ENCODE measurements at regions not wholly inside any gene's neighbourhood (a gene's known extent, or its start where the extent isn't known, plus 50 kb on each side); places are given as distances from the start of the nearest gene placed in this dataset.

GRCh38 chr15:62757535-62757934 is 285.0 kb upstream of the TPM1 start:
- TF ChIP-seq CTCF (IDR thresholded peaks at IDR 0.05; ENCODE audit: insufficient read depth, low read depth, low read length, missing control alignments), result no peak
- no peak overlapping the region for H3K4me3 ChIP-seq (ENCODE audit: low read depth, low read length)
- DNase-seq (ENCODE audit: low read depth), result no peak

GRCh38 chr15:62758126-62758951 is 284.2 kb upstream of the TPM1 start:
- TF ChIP-seq CTCF (IDR thresholded peaks at IDR 0.05; ENCODE audit: insufficient read depth, low read depth, low read length, missing control alignments), result no peak
- DNase-seq (ENCODE audit: low read depth), result no peak
- H3K4me3 ChIP-seq (ENCODE audit: low read depth, low read length), result no peak overlapping the region

- TF ChIP-seq CTCF (IDR thresholded peaks at IDR 0.05; ENCODE audit: insufficient read depth, low read depth, low read length, missing control alignments), result no peak
- no peak for DNase-seq (ENCODE audit: low read depth)
- H3K4me3 ChIP-seq (ENCODE audit: low read depth, low read length), result no peak overlapping the region
Measured at GRCh38 chr15:62758952-62759349, 283.6 kb upstream of the TPM1 start.

GRCh38 chr15:62760538-62760937 is 282.0 kb upstream of the TPM1 start:
- TF ChIP-seq CTCF (IDR thresholded peaks at IDR 0.05; ENCODE audit: insufficient read depth, low read depth, low read length, missing control alignments), result no peak
- DNase-seq (ENCODE audit: low read depth), result no peak
- H3K4me3 ChIP-seq (ENCODE audit: low read depth, low read length), result no peak overlapping the region

- TF ChIP-seq CTCF (IDR thresholded peaks at IDR 0.05; ENCODE audit: insufficient read depth, low read depth, low read length, missing control alignments), result no peak
- DNase-seq (ENCODE audit: low read depth), result no peak
- H3K4me3 ChIP-seq (ENCODE audit: low read depth, low read length), result no peak overlapping the region
Measured at GRCh38 chr15:62765916-62766315, 276.6 kb upstream of the TPM1 start.

- TF ChIP-seq CTCF (IDR thresholded peaks at IDR 0.05; ENCODE audit: insufficient read depth, low read depth, low read length, missing control alignments), result no peak
- no peak overlapping the region for H3K4me3 ChIP-seq (ENCODE audit: low read depth, low read length)
- no peak for DNase-seq (ENCODE audit: low read depth)
Measured at GRCh38 chr15:62766599-62766998, 275.9 kb upstream of the TPM1 start.

GRCh38 chr15:62769604-62770003 is 272.9 kb upstream of the TPM1 start:
- H3K4me3 ChIP-seq (ENCODE audit: low read depth, low read length), result no peak overlapping the region
- DNase-seq (ENCODE audit: low read depth), result no peak
- TF ChIP-seq CTCF (IDR thresholded peaks at IDR 0.05; ENCODE audit: insufficient read depth, low read depth, low read length, missing control alignments), result no peak
